DMS114 treated with DMSO at 0.1 percent for 48 hours (cell line): ENCODE measurements at regions not wholly inside any gene's neighbourhood (a gene's known extent, or its start where the extent isn't known, plus 50 kb on each side); places are given as distances from the start of the nearest gene placed in this dataset.

ENCODE experiments used
- DNase-seq: peaks from one replicate; lab custom pipeline; 2025; ENCODE audit not compliant: unreplicated experiment; lab: John Stamatoyannopoulos, UW

DNA sequence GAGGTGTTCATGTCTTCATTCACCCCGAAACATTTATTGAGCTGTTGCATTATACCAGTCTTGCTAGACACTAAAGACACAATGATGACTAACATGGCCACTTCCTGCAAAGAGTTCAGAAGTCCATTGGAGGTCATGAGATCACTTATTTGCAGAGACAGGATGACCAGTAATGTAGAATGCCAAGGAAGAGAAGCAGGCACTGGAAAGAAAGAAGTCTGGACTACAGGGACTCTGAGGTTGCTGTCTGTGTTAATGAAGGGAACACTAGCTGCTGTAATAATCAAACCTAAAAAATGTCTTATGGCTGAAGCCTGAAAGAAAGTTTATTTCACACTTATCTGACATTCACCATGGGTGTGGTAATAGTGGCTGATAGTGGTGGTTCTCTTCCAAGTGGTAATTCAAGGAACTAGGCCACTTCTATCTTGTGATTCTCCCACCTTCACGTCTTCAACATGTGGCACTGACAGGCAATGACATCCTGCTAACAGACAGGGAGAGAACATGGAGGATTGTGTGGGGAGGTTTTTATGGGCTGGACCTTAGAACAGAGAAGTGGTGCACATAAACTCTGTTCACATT, 89.2 kb upstream of the MKLN1 start:
- DNase-seq = no peak

DNA sequence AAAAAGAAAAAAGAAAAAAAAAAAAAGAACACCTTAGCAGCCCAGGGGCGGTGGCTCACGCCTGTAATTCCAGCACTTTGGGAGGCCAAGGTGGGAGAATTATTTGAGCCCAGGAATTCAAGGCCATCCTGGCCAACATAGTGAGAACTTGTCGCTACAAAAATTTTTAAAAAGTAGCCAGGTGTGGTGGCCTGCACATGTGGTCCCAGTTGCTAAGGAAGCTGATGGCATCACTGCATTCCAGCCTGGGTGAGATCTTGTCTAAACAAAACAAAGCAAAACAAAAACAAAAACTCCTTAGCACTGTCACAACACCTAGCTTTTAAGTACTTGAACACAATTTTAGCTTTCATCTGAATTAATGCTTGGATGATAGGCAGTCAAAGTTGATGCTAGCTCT, 86.3 kb upstream of the MKLN1 start:
- no peak for DNase-seq

DNA sequence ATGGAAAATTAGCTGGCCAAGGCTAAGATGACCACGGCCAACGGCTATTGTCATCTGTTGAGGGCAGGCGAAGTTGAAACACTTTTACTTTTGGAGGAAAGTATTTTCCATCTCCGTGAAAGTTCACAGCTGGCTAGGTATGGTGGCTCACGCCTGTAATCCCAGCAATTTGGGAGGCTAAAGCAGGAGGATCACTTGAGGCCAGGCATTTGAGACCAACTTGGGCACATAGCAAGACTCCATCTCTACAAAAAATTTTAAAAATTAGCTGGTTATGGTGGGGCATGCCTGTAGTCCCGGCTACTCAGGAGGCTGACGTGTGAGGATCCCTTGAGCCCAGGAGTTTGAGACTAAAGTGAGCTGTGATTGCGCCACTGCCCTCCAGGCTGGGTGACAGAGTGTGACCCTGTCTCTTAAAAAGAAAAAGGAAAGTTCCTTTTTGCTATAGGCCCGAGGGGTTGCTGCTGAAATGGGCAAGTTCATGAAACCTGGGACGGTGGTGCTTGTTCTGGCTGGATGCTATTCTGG, 85.5 kb upstream of the MKLN1 start:
- no peak for DNase-seq

DNA sequence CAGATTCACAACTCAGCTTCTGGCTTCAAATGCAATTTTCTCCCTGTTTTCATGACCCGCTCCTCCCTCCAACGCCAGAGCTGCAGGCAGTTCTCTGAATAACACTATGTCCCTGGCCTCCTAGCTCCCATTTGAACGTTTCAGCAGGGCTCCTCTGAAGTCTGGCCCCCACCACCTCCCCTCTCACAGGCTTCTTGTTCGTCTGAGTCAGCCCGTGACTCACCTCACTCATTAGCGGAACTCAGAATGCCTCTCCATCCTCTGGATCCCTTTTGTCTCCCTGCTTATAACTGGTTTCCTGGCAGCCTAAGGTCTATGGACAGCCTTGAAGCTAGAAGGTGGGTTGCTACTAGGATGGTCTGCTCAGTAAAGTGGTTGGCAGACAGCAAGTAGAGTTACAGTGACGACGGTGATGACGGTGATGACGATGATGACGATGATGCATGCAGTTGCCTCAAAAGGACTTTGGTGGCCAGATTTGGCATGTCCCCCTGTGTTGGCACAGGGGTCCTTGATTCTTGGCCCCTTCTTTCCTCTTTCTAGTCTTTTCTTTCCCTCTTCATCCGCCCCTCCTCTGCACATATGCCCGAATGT, 83.3 kb upstream of the MKLN1 start:
- DNase-seq = no peak

DNA sequence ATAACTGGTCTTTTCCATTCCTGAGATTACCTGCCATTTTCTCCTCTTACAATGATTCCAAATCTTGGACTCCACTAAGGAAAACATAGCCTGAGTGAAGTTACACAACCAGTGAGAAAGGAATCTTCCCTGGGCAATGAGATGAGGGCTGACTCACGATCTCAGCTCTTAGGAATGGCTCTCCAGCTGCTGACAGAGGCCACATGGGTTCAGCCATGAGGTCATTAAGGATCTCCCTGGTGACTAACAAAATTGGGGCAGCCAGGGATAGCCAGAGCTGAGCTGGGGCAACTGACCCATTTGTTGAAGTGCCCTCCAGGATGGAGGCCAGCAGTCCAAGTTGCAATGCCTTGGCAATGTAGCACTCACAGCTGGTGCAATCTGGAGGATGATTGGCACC, 78.7 kb upstream of the MKLN1 start:
- no peak for DNase-seq

DNA sequence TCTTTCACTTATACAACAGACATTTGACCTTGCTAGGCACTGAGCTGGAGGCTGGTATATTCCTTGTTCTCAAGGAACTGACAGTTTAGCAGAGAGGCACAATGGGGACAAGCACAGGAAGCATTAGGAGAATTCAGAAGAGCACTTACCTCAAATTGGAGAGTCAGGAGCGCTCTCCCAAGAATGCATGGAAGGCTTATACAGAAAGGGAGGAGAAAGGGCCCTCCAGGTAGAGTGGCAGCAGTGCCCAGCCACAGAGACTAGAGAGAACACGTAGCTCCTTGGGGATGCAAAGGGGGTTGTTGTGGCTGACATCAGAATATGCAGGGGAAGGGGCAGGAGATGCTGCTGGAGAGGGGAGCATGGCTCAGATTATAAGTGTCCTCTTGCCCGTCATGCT, 78.2 kb upstream of the MKLN1 start:
- no peak for DNase-seq

DNA sequence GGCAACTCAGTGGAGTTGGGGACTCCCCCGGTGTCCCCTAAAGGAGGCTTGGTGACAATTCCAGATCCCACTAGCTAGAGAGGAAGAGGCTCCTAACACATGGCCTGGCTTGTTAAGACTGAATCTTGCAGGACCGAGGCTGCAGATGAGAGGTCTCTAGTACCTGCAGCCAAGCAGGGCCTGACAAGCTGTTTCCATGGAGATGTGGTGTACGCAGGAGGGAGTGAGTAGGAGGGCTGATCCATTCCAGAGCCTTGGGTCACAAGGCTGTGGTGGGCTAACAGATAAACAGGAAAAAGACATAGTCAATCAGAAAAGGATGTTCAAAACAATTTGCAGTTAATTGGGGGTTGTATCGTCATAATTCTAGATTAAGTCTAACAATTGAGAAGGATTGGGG, 77.3 kb upstream of the MKLN1 start:
- no peak for DNase-seq

DNA sequence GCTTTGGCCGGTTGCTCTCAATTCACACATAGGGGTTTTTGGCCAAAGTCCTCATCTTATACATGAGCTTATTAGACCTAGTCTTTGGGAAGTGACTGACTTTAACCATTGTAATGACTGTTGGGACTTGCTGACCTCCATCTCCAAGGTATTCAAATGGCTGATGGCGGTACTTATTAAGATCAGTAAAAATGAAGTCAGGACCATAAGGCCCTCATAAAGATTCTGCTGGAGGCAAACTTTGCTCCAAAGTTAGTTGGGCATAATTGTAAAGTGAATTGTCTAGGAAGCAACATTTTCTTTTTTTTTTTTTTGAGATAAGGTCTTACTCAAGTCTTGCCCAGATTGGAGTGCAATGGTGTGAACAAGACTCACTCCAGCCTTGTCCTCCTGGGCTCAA, 76.3 kb upstream of the MKLN1 start:
- DNase-seq = no peak

DNA sequence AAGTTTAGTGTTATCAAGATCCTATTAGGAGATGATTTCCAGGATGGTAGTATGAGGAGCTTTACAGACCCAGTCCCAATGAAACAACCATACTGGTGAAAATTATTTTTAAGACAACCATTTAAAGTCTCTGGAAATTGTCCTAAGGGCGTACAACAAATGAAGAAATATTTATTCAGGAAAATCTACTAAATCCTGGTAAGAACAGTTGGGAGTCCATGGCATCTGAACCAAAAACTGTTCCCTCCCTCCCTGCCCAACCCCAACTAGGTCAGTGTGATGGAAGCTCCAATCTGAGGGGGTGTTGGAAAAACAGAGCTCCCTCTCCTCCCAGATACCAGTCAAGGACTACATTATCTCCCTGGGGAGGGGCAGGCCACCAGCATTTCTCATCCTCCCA, 74.7 kb upstream of the MKLN1 start:
- no peak for DNase-seq

DNA sequence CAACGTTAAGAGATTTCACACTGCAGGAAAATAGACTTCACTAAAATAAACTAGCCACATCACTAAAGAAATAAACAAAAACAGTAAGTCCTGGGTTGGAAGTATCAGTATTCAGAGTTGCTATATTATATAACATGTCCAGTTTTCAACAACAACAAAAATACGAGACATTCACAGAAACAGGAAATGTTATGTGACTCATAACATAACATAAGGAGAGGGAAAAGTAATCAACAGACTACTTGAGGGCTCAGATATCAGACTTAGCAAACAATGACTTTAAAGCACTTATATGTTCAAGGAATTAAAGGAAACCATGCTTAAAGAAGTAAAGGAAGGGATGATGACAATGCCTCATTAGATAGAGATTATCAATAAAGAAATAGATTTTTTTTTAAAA, 73.5 kb upstream of the MKLN1 start:
- DNase-seq = no peak

DNA sequence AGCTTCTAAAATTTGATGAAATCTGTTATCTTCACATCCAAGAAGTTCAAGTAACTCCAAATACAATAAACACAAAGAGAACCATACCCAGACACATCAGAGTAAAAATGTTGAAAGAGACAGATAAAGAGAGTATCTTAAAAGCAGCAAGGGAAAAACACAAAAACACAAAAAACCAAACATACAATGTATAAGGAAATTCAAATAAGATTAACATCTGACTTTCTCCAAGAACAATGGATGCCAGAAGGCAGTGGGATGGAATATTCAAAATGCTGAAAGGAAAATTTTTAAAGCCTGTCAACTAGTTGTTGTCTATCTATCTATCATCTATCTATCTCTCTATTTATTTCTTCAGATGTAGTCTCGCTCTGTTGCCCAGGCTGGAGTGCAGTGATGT, 72.4 kb upstream of the MKLN1 start:
- DNase-seq = no peak

DNA sequence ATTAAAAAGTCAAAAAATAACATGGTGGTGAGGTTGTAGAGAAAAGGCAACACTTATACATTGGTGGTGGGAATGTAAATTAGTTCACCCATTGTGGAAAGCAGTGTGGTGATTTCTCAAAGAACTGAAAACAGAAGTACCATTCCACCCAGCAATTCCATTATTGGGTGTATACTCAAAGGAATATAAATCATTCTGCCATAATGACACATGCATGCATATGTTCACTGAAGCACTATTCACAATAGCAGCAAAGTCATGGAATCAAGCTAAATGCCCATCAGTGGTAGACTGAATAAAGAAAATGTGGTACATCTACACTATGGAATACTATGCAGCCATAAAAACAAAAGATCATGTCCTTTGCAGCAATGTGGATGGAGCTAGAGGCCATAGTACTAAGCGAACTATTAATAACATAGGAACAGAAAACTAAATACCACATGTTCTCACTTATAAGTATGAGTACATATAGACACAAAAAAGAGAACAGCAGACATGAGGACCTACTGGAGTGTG, 66.1 kb upstream of the MKLN1 start:
- no peak for DNase-seq

DNA sequence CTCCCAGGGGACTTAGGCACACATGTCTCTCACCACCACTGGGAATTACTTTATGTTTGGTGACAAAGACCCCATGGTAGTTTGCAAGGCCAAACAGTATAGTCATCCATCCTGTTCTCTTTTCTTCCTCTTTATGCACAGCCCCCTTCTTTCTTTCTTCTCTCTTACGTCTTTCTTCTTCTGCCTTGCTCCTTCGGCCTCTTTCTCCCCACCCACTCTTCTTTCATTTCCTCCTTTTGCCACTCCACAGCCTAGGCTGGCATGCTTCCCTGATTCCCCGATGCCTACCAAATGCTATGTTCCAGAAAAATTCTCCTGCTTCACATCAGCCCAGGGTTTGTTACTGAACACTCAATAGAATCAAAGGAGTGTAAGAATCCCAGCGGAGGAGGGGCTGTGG, 62.4 kb upstream of the MKLN1 start:
- DNase-seq = no peak

DNA sequence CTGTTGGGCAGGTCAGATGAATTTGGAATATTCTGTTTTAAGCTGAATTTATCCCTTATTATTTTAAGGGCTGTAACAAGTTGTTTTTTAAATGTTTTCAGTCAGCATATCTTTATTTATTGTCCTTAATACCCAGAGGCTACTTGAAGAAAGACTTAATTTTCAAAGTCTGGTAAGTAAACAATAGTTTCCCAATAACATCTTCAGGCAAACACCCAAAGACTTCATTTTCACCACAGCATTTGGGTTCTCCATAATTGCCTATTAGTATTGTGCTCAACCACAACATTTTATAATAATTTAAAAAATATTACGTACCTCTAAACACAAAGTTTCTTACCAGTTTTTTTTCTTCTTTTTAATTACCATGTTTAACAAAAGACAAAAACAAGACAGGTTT, 60.0 kb upstream of the MKLN1 start:
- DNase-seq = no peak

DNA sequence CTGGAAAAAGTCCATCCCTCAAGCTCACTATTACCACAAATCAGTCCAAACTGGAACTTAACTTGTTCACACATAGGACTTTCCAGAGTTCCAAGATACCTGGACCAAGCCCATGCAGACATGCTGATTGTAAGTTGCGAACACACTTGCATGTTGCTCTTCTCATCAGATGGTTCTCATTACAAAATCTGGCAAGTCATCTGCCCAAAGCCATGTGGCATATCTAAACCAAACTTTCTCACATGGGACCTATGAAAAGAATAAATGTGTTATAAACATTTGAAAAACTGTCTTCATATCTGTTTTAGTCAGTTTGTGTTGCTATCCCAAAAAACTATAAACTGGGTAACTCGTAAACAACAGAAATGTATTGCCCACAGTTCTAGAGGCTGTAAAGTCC, 58.8 kb upstream of the MKLN1 start:
- DNase-seq = no peak

DNA sequence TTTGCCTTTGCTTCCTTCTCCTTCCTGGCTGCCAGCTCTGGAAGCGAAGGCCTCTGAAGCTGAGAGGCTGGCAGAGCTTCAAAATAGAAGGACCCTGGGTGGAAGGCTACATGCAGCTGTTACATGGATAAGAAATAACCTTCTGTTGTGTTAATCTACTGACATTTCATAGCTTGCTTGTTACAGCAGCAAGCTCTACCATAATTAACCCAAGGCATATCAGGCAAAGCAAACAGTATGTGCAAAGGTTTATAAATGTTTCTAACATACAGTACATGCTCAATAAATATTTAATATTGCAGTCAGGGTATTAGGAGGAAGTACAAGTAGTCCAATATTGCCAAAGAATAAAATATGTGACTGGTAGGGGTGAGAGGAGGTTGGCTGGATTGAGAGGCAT, 55.6 kb upstream of the MKLN1 start:
- no peak for DNase-seq

DNA sequence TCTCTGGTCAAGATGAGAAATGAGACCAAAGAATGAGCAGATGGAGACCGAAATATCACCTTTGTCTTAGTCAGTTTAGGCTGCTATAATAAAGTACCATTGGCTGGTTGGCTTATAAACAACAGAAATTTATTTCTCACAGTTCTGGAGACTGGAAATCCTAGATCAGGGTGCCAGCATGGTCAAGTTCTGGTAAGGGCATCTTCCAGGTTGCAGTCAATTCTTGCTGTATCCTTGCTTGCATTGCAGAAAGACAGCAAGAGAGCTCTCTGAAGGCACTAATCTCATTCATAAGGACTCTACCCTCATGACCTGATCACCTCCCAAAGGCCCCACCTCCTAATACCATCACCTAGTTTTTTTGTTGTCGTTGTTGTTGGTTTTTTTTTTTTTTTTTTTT, 52.7 kb upstream of the MKLN1 start:
- DNase-seq = no peak

DNA sequence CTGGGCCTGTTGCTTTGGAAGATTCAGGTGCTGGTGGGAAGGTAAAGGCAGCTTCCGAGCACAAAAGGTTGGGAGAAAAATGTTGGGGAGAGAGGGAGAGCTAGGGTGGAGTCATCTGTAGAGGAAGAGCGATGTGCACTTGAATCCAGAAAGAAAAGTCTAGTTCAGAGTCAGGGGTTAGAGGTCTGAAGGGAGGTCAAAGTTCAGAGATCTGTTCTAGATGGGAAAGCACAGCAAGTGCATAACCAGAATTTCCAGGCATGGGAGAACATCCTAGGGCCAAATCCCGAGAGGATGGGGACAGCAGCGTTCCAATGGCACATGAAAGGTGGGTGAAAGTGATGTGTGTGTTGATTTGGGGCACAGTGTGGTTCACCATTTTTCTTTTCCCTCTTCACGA, 51.5 kb upstream of the MKLN1 start:
- no peak for DNase-seq

DNA sequence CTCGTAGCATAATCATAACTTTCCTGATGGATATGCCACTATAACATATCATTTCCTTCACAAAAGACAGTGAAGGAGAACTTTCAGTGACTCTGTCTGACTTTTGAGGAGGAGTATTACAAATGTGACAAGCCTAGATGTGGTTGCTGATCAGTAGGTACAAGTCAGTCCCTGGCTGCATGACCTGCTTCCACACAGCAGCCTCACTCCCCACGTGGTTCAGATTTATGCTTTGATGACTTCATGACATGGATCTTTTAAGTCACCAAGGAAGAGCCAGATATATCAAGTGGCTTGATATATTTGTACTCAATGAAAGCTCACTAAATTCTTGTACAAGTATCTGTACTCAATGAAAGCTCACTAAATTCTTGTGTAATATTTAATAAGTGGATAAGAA, 50.9 kb upstream of the MKLN1 start:
- no peak for DNase-seq
